ENCODE measurements at regions not wholly inside any gene's neighbourhood (a gene's known extent, or its start where the extent isn't known, plus 50 kb on each side); places are given as distances from the start of the nearest gene placed in this dataset.

- H3K27ac ChIP-seq (ENCODE audit: poor library complexity, severe bottlenecking): no peak overlapping the region
Measured at GRCh38 chr6:147109707-147110106, 94.5 kb upstream of the STXBP5 start.

GRCh38 chr6:147116056-147116455 is 88.2 kb upstream of the STXBP5 start:
- Histone ChIP-seq H3K4me3 (ENCODE audit: severe bottlenecking) (no peak overlapping the region), H3K27ac (ENCODE audit: poor library complexity, severe bottlenecking) (no peak overlapping the region), H3K4me1 (ENCODE audit: insufficient read depth, poor library complexity, severe bottlenecking) (no peaks in the 10 kb centered on the region), H3K36me3 (ENCODE audit: low read depth) (no peaks in the 10 kb centered on the region), H3K9me3 (ENCODE audit: severe bottlenecking) (no peaks in the 10 kb centered on the region), H3K27me3 (ENCODE audit: insufficient read depth, poor library complexity, severe bottlenecking) (no peaks in the 10 kb centered on the region)
- no peak for TF ChIP-seq CTCF (IDR thresholded peaks at IDR 0.05; ENCODE audit: poor library complexity, severe bottlenecking)
- DNase-seq (ENCODE audit: low spot score) (no peak), ATAC-seq (ENCODE audit: low read depth) (no peak)

More at GRCh38 chr6:147109707-147110106, 94.5 kb upstream of the STXBP5 start:
- Histone ChIP-seq H3K9me3 (ENCODE audit: severe bottlenecking) (no peaks in the 10 kb centered on the region), H3K4me3 (ENCODE audit: severe bottlenecking) (no peak overlapping the region), H3K27me3 (ENCODE audit: insufficient read depth, poor library complexity, severe bottlenecking) (no peaks in the 10 kb centered on the region), H3K36me3 (ENCODE audit: low read depth) (no peaks in the 10 kb centered on the region), H3K4me1 (ENCODE audit: insufficient read depth, poor library complexity, severe bottlenecking) (no peaks in the 10 kb centered on the region)
- no peak for TF ChIP-seq CTCF (IDR thresholded peaks at IDR 0.05; ENCODE audit: poor library complexity, severe bottlenecking)
- DNase-seq (ENCODE audit: low spot score): no peak
- ATAC-seq (ENCODE audit: low read depth): no peak

DNA sequence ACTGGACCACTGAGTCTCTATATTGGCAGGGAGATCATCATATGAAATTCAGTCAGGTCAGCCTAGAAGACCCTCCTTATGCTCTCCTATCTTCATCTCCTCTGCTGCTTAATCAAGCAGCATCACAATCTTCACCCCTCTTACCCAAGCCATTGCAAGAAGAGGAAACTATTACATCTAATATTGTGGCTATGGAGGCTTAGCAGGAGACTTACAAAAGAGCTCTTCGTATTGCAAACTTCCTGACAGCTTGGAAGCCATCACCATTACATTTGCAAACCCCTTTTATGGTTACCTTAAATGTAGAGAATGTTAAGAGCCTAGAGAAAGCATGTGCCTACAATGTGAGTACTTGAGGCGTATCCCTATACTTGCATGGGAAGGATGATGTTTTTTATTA is 87.2 kb upstream of the STXBP5 start:
- Histone ChIP-seq H3K36me3 (ENCODE audit: low read depth) (no peaks in the 10 kb centered on the region), H3K4me1 (ENCODE audit: insufficient read depth, poor library complexity, severe bottlenecking) (no peaks in the 10 kb centered on the region), H3K27me3 (ENCODE audit: insufficient read depth, poor library complexity, severe bottlenecking) (no peaks in the 10 kb centered on the region), H3K9me3 (ENCODE audit: severe bottlenecking) (no peaks in the 10 kb centered on the region), H3K4me3 (ENCODE audit: severe bottlenecking) (no peak overlapping the region), H3K27ac (ENCODE audit: poor library complexity, severe bottlenecking) (no peak overlapping the region)
- DNase-seq (ENCODE audit: low spot score): no peak
- ATAC-seq (ENCODE audit: low read depth): no peak
- no peak for TF ChIP-seq CTCF (IDR thresholded peaks at IDR 0.05; ENCODE audit: poor library complexity, severe bottlenecking)

DNA sequence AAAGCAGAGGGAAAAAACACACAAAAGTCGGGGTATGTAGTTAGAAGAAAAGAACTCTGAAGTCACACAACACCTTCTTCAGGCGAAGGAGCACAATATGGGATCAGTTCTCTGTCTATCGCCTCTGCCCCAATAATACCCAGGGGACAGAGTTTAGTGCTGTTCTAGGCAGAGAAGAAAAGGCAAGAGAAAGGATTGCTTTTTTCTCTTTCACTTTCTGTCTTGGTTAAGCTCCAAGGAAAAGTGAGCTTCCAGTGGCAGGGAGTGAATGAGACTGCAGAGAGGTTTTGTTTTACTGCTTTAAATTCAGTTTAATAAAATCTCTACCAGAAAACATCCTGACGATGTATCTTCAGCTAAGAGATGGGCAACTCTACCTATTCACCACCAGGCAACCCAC is 86.6 kb upstream of the STXBP5 start:
- ATAC-seq (ENCODE audit: low read depth) (no peak), DNase-seq (ENCODE audit: low spot score) (no peak)
- TF ChIP-seq CTCF (IDR thresholded peaks at IDR 0.05; ENCODE audit: poor library complexity, severe bottlenecking): no peak
- H3K27me3 ChIP-seq (ENCODE audit: insufficient read depth, poor library complexity, severe bottlenecking): no peaks in the 10 kb centered on the region
- H3K4me1 ChIP-seq (ENCODE audit: insufficient read depth, poor library complexity, severe bottlenecking): no peaks in the 10 kb centered on the region
- no peak overlapping the region for H3K27ac ChIP-seq (ENCODE audit: poor library complexity, severe bottlenecking)
- no peak overlapping the region for H3K4me3 ChIP-seq (ENCODE audit: severe bottlenecking)
- no peaks in the 10 kb centered on the region for H3K36me3 ChIP-seq (ENCODE audit: low read depth)
- H3K9me3 ChIP-seq (ENCODE audit: severe bottlenecking): no peaks in the 10 kb centered on the region

GRCh38 chr6:147119310-147119709 is 84.9 kb upstream of the STXBP5 start:
- TF ChIP-seq CTCF (IDR thresholded peaks at IDR 0.05; ENCODE audit: poor library complexity, severe bottlenecking): no peak
- ATAC-seq (ENCODE audit: low read depth) (no peak), DNase-seq (ENCODE audit: low spot score) (no peak)
- Histone ChIP-seq H3K9me3 (ENCODE audit: severe bottlenecking) (no peaks in the 10 kb centered on the region), H3K27ac (ENCODE audit: poor library complexity, severe bottlenecking) (no peak overlapping the region), H3K4me3 (ENCODE audit: severe bottlenecking) (no peak overlapping the region), H3K36me3 (ENCODE audit: low read depth) (no peaks in the 10 kb centered on the region), H3K4me1 (ENCODE audit: insufficient read depth, poor library complexity, severe bottlenecking) (no peaks in the 10 kb centered on the region), H3K27me3 (ENCODE audit: insufficient read depth, poor library complexity, severe bottlenecking) (no peaks in the 10 kb centered on the region)

Measured in RWPE2 (cell line).